Inflammatory macrophage treated with lipopolysaccharide for 4 hours (primary cell): ENCODE measurements at regions not wholly inside any gene's neighbourhood (a gene's known extent, or its start where the extent isn't known, plus 50 kb on each side); places are given as distances from the start of the nearest gene placed in this dataset.

Source experiments
- DNase-seq: peaks from one replicate; pipeline ENCODE4 v3.0.0-alpha.2; 2020

DNA sequence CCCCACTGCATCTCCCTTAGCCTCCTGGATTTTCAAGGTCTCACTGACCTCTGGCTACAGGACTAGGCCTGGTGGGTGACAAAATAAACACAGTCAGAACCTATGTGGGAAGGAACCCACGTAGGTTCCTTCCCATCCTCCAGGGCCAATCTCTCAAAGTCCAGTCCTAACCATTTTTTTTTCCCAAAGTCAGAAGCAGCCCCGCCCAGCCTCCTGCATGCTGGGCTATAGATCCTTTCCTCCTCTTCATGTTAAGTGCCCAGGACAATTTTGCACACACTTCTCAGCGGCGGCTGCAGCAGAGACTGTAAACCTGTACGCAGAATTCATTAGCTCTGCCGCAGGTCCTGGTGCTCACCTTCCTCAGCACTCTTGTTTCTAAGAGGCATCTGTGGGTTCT, 285.8 kb downstream of the NPIPA8 start:
- no peak for DNase-seq

DNA sequence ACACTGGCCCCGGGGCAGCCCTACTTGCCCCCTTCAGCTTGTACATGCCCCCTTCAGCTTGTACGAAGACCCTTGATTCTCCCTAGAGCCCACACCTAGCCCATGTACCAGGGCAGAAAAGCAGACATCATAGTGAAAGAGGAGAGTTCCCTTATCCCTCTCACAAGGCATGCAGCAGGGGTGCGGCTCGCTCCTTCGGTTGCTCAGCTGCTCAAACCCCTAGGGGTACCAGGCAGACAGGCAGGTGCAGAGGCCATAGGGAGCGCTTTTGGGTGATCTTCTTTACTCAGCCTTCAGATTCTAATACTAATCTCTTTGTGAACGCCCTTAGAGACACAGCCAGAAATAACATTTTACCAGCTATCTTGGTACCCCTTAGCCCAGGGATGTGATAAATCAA, 286.3 kb downstream of the NPIPA8 start:
- no peak for DNase-seq

DNA sequence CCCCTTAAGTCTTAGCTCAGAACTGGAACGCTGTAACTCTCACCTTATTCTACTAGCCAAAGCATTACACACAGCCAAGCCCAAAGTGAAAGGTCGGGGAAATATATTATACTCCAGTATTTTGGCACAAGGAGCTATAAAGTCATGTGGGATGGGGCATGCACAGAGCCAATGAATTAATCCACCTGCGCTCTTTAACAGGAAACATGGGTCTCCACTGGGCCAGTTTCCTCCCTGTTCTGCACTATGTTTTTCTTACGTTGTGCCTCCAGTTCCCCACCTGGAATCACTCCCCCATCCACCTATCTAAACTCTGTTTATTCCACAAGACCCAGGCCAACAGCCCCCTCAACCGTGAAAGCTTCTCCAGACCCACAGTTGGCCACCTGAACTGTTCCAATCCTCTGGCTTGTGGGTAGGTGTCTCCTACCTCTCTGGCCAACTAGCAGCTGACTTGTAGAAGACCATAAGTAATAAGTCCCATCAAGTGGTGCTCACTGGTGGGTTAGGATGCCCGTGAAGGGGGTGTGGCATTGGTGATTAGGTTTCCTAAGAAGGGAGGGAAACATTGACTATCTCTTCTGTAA, 286.9 kb downstream of the NPIPA8 start:
- DNase-seq: no peak

DNA sequence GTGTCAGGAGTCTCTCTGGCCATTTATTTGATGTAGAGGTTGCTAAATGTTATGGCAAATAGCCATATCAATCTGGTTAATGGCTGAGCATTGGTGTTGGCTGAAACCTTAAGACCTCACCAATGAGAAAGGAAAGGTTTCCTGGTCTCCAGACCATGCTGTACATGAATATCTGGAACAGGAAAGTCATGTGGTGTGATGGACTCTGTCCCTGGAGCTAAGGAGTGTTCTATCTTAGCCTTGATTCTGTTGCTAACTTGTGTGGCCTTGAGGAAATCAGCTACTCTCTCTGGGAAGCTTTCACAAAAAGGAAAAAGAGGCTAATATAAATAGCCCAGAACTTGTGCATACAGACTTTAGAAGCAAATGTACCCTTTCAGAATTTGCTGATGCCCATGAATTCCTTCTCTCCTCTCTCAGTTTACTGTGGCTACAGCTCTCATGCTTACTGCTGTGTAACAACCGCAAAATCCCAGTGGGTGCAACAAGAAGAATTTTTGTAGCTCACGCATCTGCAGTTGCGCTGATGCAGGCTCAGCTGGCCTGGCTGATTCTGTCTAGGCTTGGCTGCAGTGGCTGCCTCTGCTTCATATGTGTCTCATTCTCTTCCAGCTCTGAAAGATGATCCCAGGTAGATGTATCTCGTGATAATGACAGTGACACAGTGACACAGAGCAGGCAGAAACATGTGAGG, 287.5 kb downstream of the NPIPA8 start:
- DNase-seq: no peak

DNA sequence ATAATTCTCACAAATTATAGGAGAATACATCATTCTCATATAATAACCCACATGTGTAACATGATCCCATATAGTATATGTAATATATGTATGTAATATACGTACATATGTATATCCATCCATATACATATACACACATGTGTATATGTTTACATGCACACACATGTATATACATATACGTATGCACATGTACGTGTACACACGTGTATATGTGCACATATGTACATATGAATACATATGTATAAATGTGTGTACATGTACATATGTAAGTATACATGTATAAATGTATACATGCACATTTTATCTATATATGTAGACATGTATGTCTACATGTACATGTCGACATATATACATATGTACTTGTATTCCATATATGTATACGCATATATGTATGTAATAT, 288.8 kb downstream of the NPIPA8 start:
- DNase-seq: no peak

DNA sequence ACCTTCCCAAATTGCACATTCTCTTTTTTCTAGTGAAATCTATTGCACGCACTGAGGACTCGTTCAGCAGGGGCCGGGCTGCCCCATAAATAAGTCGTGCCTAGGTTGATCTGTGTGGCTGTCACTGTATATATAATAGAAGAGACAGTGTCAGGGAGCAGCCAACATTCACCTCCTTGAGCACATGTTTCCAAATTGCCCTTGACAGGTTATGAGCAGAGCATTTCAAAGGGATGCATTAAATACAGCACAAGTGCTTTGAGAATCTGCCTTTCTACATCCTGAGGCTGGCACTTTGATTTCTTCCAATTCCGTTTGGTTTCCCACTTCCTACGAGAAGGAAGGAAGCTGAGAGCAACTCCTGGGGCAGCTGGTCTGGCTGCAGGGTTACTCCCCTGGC, 291.2 kb downstream of the NPIPA8 start:
- no peak for DNase-seq

DNA sequence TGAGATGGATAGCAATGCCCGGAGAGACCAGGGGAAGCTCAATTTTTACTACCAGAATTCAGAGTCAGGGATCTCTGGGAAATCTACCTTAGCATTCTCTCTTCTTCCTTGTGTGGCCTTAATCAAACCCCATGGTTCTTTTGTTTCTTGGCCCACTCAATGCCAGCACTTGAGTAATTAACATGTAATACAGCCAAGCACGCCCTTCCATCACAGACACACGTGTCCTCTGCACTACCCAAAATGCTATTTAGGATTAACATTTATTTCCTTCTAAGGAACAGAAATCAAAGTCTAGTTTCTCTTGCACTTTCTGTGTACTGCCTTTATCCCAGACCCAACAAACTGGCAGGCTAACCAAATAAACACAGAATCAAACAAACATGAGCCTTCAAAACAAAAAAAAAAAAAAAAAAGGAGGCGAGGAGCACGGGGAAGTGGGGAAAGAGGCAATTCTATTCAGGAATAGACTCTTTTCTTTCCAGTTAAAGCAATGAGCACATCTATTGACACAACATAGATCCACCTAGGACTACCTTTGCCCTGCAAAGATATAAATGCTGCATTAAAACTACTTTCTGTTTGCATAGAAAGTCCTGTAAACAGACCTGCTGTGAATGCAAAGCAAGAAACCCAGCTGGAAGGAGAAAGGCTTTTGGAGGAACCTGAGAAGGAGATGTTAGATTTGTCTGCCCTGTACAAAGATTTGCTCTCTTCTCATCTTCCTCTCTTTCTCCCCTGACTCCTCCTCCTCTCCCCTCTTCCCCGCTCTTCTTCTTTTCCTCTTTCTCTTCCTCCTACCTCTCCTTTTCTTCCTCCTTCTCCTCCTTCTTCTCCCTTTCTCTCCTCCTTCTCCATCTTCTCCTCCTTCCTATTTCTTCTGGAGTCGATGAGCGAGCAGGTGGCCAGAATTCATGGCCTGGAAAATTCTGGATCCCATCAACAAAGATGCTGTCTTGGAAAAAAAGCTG, 294.4 kb downstream of the NPIPA8 start:
- no peak for DNase-seq

DNA sequence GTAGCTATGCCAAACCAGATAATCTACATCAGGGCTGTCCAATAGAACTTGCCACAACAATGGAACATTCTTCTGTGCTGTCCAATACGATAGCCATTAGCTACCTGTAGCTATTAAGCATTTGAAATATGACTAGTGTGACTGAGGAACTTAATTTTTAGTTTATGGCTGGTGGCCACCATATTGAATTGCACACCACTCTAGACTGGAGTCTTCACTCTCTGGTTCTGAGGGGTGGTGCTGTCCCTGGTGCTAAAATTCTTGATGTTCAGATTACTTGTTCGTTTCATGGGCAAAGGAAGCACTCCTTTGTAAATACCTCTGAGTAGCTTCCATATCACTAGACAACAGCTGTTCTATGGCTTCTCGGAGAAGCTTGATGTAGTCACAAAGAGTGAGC, 296.6 kb downstream of the NPIPA8 start:
- no peak for DNase-seq

DNA sequence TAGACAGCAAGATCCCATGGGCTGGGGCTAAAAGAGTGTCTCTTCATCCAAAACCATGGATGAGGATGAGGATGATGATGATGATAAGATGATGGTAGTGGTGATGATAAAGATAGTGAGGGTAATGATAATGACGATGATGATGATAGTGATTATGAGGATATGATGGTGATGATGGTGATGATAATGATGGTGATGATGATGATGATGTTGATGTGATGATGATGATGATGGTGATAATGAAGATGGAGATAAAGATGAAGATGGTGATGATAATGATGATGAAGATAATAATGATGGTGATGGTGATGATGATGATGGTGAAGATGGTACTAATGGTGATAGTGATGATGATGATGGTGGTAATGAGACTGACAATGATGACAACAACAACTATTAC, 299.5 kb downstream of the NPIPA8 start:
- DNase-seq: no peak

DNA sequence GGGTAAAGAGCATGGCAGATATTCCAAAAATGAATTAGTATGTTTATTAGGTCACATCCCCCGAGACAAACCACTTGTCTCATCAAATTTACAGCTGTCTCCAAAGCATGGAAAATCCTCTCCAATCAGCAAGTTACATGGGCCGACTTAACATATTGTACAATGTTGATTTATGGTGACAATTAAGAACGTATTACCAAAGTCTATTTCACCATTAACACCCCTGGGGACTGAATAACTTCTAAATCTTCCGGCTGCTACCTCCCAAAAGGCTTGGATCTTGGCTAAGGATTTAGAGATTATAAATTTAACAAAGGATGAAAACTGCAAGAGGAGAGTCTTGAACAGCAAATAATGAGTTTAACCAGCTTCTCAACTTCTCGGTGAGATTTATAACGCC, 311.9 kb downstream of the NPIPA8 start:
- no peak for DNase-seq

DNA sequence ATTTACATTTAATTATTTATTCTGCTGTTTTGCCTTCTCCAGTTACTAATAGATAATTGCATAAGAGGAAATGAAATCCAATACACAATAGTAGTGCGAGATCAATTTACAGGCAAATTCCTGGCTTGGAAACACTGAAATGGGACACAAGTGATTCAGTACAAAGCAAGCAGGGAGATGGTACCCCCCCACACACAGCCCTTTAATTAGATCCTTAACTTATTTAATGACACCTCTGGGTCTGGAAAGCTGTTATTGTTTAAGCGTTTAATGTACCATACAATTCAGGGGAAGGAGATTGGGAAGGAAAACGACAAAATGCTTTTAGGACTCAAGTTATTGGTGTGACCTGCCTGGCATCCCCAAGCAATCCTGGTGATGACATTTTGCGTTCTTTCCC, 318.2 kb downstream of the NPIPA8 start:
- DNase-seq: no peak

DNA sequence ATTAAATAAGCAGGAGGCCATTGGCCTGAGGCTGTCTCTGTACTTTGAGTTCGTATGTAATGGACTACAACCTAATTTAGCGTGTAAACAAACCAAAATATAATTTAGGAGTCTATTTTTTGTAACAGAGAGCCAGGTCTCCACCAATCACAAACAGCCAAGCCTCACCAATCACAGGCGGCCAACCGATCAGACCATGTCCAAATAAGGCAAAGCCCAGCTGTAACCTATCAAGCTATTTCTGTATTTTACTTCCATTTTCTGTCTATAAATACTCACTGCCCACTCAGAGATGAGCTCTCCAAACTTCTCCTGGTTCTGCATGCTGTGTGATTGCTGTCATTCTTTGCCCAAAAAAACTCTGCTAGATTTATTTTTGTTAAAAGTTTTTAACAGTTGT, 322.7 kb downstream of the NPIPA8 start:
- no peak for DNase-seq

DNA sequence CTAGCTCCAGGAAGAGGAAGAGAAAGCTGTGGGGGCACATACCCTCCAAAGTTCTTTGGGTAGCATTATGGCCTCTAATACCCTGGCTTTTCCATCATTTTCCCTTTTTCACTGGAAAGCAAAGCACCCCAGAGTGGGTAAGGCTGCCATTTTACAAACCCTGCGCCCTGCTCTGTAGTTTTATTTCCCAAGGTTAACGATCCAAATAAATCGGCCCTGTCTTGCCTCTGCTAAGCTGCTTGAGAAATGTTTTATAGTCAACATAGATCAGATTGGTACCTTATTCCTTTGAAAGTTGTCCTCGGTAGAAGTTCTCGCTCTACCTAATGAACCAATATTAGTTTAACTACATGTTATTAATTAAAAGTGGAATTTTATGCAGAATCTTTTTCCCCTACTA, 328.2 kb downstream of the NPIPA8 start:
- no peak for DNase-seq

DNA sequence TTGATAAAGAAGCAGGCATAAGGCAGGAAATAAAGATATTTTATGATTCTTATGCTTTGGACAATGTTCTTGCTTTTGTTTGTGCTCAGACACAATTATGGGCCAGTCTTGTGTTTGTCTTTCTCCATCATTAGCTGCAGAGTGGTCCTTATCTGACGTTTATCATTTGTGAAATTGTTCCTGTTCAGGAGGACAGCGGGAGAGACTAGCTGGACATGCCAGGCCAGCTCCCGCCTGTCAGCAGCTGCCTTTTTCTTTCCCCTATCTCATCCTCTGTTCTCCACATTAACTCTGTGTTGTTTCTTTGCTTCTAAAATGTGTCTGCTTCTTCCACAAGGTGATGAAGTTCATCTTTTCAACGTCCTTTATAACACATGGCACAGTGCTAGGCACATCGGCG, 333.5 kb downstream of the NPIPA8 start:
- DNase-seq: no peak

DNA sequence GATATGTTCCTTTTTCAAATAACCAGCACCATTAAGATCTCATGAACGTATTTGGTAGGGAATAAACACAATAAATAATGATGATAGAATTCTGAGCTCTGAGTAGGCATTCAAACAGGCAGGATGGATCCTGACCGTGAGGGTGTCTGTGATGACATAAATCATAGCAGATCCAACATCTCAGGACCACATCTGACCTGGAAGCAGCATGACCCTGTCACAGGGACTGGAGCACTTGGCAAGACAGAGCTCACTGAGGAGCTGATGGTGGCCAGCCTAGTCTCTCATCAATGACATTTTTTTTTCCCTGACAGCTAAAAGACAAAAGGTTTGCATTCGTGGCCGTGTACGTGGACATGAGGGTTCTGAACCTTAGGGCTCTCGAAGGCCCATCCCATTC, 337.5 kb downstream of the NPIPA8 start:
- no peak for DNase-seq

DNA sequence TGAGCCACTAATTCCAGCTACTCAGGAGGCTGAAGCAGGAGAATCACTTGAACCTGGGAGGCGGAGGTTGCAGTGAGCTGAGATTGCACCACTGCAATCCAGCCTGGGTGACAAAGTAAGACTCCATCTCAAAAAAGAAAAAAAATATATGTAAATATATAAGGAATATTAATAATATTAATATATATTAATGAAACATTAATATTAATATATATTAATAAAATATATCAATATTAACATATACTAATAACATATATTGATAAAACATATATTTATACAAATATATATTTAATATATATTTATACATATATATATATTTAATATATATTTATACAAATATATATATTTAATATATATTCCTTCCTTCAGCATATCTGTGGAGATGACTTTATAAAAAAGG, 338.0 kb downstream of the NPIPA8 start:
- DNase-seq: no peak

DNA sequence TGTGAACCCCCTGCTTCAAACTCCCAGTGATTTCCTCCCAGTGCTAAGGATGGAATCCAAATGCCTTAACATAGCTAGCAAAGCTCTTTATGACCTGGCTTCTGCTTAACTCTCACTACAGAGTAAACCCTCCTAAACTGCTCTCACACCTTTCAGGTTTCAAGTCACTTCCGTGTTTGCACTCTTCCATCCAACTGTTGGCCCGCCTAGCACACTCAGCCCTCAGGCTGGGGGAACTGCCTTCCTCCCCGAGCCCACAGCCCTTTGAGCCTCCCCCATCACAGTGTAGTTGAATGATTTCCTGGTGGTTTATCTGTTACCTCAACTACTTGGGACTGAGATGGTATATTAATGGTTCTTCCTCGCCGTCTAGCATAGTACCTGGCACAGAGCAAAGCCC, 342.5 kb downstream of the NPIPA8 start:
- DNase-seq: no peak

DNA sequence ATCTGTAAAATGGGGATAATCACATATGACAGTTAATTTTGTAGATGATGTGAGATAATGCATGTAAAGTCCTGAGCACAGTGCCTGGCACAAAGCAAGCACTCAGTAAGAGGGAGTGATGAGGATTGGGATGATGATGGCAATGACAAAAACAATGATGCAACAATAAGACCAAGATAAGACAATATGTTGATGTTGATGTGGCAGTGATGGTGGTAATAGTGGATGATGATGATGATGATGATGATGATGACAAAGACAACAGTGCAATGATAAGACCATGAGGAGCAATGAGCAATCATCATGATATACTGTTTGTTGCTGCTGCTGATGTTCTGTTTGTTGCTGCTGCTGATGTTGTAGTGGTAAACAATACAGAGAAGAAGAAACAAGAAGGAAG, 344.1 kb downstream of the NPIPA8 start:
- DNase-seq: no peak

DNA sequence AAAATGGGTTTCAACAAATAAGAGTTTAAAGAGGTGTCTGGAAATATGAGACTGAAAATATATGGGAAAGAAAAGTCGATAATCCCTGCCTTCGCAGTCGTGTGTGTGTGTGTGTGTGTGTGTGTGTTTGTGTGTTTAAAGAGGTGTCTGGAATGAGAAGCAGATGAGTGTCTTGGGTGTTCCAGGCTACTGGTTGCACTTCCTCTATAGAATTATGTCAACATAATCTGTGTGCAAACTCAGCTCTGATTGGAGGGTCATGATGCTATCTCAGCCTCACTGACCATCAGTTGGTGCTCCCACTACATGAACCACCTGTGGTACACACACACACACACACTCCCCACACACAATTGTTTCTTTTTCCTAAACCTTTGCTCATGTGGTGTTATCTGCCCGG, 347.3 kb downstream of the NPIPA8 start:
- DNase-seq: no peak

DNA sequence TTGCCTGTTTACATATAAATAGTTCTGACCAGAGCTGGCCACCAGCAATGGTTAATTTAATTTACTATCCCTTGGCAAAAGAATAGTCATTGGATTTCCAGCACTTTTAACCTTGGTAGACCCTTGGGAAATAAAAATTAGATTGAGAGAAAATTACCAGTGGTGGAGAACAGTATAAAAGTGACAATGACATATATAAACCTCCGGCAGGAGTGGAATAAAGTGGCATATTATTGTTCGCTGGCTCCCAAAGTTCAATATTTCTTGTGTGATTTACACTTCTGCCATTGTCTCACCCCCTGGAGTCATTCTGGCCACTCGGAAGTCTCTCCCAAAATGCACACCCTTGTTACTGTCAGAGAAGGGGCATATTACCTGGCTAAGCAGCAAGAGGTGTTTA, 347.7 kb downstream of the NPIPA8 start:
- DNase-seq: no peak

DNA sequence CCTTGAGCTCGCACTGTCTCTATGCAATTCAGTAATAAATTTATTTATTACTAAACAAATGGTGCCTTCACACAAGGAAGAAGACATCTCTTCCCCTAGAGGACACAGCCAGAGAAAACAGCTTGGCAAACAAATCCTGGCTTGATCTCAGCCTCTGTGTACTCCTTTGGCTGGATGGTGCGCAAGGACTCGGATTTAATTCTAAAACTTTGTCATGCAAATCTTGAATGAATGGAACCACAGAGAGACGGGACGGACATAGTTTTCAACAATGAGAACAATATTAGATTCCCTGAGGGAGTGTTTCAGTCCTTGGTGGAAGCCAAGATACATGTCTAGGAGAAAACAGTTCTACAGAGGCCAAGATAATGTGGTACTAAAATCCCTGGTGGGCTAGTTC, 349.5 kb downstream of the NPIPA8 start:
- DNase-seq: no peak

DNA sequence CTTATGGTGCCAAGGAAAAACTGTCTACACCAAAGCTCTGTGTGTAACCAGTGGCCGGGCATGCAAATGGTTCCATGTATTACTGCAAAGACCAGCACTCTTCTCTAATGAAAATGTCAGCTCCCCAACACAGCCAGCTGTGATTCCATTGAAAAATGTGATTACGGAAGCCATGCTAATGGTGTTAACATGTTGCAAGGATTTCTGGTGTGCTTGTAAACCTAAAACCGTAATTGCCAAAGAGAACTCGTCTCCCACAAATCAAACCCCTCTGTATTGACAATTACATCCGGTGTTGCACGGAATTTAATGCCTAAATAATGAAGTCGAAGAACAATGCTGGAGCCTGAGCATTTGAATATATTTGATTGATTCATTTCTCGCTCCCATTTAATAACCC, 351.7 kb downstream of the NPIPA8 start:
- DNase-seq: no peak

DNA sequence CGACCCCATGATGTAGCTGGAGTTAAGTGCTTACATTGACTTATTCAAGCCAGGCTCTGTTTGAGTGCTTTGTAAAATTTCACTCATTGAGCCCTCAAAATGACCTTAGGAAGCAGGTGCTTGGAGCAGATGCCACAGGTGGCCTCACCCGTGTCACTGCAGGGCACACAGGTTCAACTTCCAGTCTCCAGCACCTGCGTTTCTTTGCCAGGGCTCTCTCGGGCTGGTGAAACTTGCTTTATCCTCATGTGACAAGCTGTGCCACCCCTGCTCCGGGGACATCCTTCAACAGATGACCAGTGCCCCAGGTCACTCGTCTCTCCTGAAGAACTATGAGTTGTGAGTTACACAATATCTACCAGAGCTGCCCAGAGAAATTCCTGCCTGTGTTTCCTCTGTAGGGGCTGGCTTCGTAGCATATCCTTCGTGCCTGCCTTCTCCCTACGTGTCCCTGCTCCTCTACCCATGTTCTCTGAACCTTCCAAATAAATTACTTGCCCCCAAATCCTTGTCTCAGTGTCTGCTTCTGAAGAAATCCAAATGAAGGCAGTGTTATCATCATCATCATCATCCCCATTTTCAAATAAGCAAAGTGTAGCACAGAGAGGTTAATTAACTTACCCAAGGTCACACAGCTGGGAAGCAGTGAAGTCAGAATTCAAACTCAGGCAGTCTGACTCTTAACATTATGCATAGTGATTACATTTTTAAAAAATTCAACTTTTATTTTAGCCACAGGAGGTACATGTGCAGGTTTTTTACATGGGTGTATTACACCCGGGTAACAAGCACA, 352.5 kb downstream of the NPIPA8 start:
- DNase-seq: no peak
